HCT116 (cell line): ENCODE measurements at regions not wholly inside any gene's neighbourhood (a gene's known extent, or its start where the extent isn't known, plus 50 kb on each side); places are given as distances from the start of the nearest gene placed in this dataset.

ENCODE experiments used
- ATAC-seq: fragments of 200-7000 bp; cut with Tn5 transposase; 2 replicates; pipeline ENCODE4 v1.9.1; 2020; ENCODE audit warnings: mild to moderate bottlenecking, moderate library complexity
- BruUV-seq: library from RNA; stranded (reverse); fragments of 400-500 nt; replicated peaks from 2 replicates; lab custom pipeline; 2021; lab: Mats Ljungman, UMichigan
- CTCF ChIA-PET: fragments of 300-600 bp; sonication (Branson Sonifier 250); formaldehyde crosslinking; loops from one replicate; lab custom pipeline; 2021; ENCODE audit warnings: antibody characterized with exemption; lab: Charles Lee
- POLR2A ChIA-PET: fragments of 300-600, 350-600 bp; sonication (Branson Sonifier 250); formaldehyde crosslinking; loops from one replicate; lab custom pipeline; 2021; ENCODE audit warnings: antibody characterized with exemption; lab: Charles Lee
- RAD21 ChIA-PET, 2 experiments: fragments of 300-600 bp; sonication (Branson Sonifier 250); formaldehyde crosslinking; loops; one replicate each; lab custom pipeline; 2023; ENCODE audit warnings: low total read pairs in 2 of 2; ENCODE audit not compliant: uncharacterized antibody in 2 of 2, unreplicated experiment in 2 of 2, low non-redundant PET in 1 of 2; lab: Charles Lee
- DNase-seq: peaks from one replicate; pipeline ENCODE4 v3.0.0-alpha.2; 2010; ENCODE audit warnings: low read depth, low spot score
- H2AFZ ChIP-seq: fragments of 200-600 bp; shearing (Covaris generic), sonication (generic); 2 replicates; pipeline ENCODE4 v1.6.1; 2017; ENCODE audit warnings: low read depth, mixed run types, mixed read lengths, antibody characterized with exemption, low read length; ENCODE audit not compliant: poor library complexity, severe bottlenecking
- H3K27ac ChIP-seq: 2 replicates; pipeline ENCODE4 v1.5.1; 2012; ENCODE audit warnings: low read depth, low read length
- H3K27me3 ChIP-seq: fragments of 200-600 bp; sonication (generic); 2 replicates; pipeline ENCODE4 v1.6.1; 2016; ENCODE audit warnings: mixed run types, low read length, mixed read lengths; ENCODE audit not compliant: insufficient read depth
- H3K36me3 ChIP-seq, 2 experiments: fragments of 200-500 bp in 1 of 2; fragments of 200-600 bp in 1 of 2; sonication (Bioruptor generic) in 1 of 2; sonication (generic) in 1 of 2; 2 replicates each; pipeline versions ENCODE4 v1.5.1 to v1.6.1; 2014 to 2016; ENCODE audit warnings: low read length in 2 of 2, inconsistent platforms in 1 of 2, mixed read lengths in 1 of 2, mixed run types in 1 of 2; ENCODE audit not compliant: insufficient read depth in 2 of 2, control insufficient read depth in 1 of 2
- H3K4me1 ChIP-seq, 2 experiments: fragments of 200-600 bp in 1 of 2; sonication (generic) in 1 of 2; 2 replicates each; pipeline versions ENCODE4 v1.5.1 to v1.6.1; 2012 to 2017; ENCODE audit warnings: low read length in 2 of 2, inconsistent platforms in 1 of 2, mild to moderate bottlenecking in 1 of 2, mixed read lengths in 1 of 2, mixed run types in 1 of 2, moderate library complexity in 1 of 2; ENCODE audit not compliant: insufficient read depth in 2 of 2, control insufficient read depth in 1 of 2
- H3K4me2 ChIP-seq: fragments of 200-600 bp; sonication (generic); 2 replicates; pipeline ENCODE4 v1.6.1; 2017; ENCODE audit warnings: mixed run types, low read length, mixed read lengths
- H3K4me3 ChIP-seq, 2 experiments: fragments of 200-600 bp in 1 of 2; sonication (generic) in 1 of 2; replicated peaks in 1 of 2; 2 replicates each; pipeline ENCODE4 v1.5.1; 2011 to 2016; ENCODE audit warnings: low read length in 2 of 2, control low read depth in 1 of 2, low read depth in 1 of 2, mild to moderate bottlenecking in 1 of 2, mixed read lengths in 1 of 2, mixed run types in 1 of 2
- H3K79me2 ChIP-seq: fragments of 200-600 bp; sonication (generic); 2 replicates; pipeline ENCODE4 v1.6.1; 2017; ENCODE audit warnings: mild to moderate bottlenecking, mixed run types, low read length, moderate library complexity, mixed read lengths; ENCODE audit not compliant: insufficient read depth
- H3K9ac ChIP-seq: fragments of 200-600 bp; sonication (generic); 2 replicates; pipeline ENCODE4 v1.6.1; 2016; ENCODE audit warnings: low read length, mixed read lengths
- H3K9me2 ChIP-seq: fragments of 200-600 bp; sonication (generic), shearing (Covaris generic); 2 replicates; pipeline ENCODE4 v1.6.1; 2017; ENCODE audit warnings: mixed run types, mild to moderate bottlenecking, moderate library complexity; ENCODE audit not compliant: insufficient read depth
- H3K9me3 ChIP-seq, 2 experiments: fragments of 200-500 bp in 1 of 2; fragments of 200-600 bp in 1 of 2; sonication (Bioruptor generic) in 1 of 2; sonication (generic) in 1 of 2; 2 replicates each; pipeline ENCODE4 v1.6.1; 2014 to 2017; ENCODE audit warnings: low read length in 2 of 2, mixed read lengths in 2 of 2, inconsistent platforms in 1 of 2, low read depth in 1 of 2, mild to moderate bottlenecking in 1 of 2, mixed run types in 1 of 2, moderate library complexity in 1 of 2; ENCODE audit not compliant: control insufficient read depth in 1 of 2, insufficient read depth in 1 of 2
- H4K20me1 ChIP-seq: fragments of 200-600 bp; sonication (generic), shearing (Covaris generic); 2 replicates; pipeline ENCODE4 v1.6.1; 2017; ENCODE audit warnings: mixed run types, mild to moderate bottlenecking, moderate library complexity; ENCODE audit not compliant: insufficient read depth
- CBX3 ChIP-seq: IDR thresholded peaks from 2 replicates; pipeline ENCODE4 v1.6.1; 2012; ENCODE audit warnings: low read depth
- EGR1 ChIP-seq: IDR thresholded peaks from 2 replicates; pipeline ENCODE4 v1.6.1; 2012; ENCODE audit warnings: low read depth
- ELF1 ChIP-seq: IDR thresholded peaks from 2 replicates; pipeline ENCODE4 v1.6.1; 2012; ENCODE audit warnings: low read depth, borderline replicate concordance
- JUND ChIP-seq: IDR thresholded peaks from 2 replicates; pipeline ENCODE4 v1.6.1; 2012
- POLR2AphosphoS5 ChIP-seq: IDR thresholded peaks from 2 replicates; pipeline ENCODE4 v1.6.1; 2011; ENCODE audit warnings: mild to moderate bottlenecking, low read depth, low read length, moderate library complexity
- RAD21 ChIP-seq: IDR thresholded peaks from 2 replicates; pipeline ENCODE4 v1.6.1; 2012; ENCODE audit warnings: low read depth, mild to moderate bottlenecking
- SIN3A ChIP-seq: IDR thresholded peaks from 2 replicates; pipeline ENCODE4 v1.6.1; 2012; ENCODE audit warnings: low read depth
- SP1 ChIP-seq: IDR thresholded peaks from 2 replicates; pipeline ENCODE4 v1.6.1; 2012; ENCODE audit warnings: low read depth
- SRF ChIP-seq: IDR thresholded peaks from 2 replicates; pipeline ENCODE4 v1.6.1; 2012; ENCODE audit warnings: low read depth
- TCF7L2 ChIP-seq: IDR thresholded peaks from 2 replicates; pipeline ENCODE4 v1.7.0; 2011; ENCODE audit warnings: borderline replicate concordance, inconsistent platforms; ENCODE audit not compliant: insufficient read depth, insufficient read length; ENCODE audit errors: extremely low read depth
- YY1 ChIP-seq: IDR thresholded peaks from 2 replicates; pipeline ENCODE4 v1.6.1; 2011; ENCODE audit warnings: low read length, low read depth, moderate library complexity, mild to moderate bottlenecking; ENCODE audit not compliant: insufficient replicate concordance; ENCODE audit errors: extremely low read depth
- ZFX ChIP-seq: fragments of 450-650 bp; IDR thresholded peaks from 2 replicates; pipeline ENCODE4 v1.6.1; 2017
- ZNF274 ChIP-seq: fragments of 200-500 bp; sonication (Bioruptor generic); IDR thresholded peaks from 2 replicates; pipeline ENCODE4 v1.6.1; 2014; ENCODE audit warnings: mild to moderate bottlenecking, low read depth, low read length, inconsistent platforms
- intact Hi-C: fragments of 100-400 bp; cut with micrococcal nuclease; formaldehyde crosslinking; loops from 2 replicates; pipeline ENCODE4 v1.10.0; 2022
- TF ChIP-seq, protein P1 (sequence below): IDR thresholded peaks from 2 replicates; pipeline ENCODE4 v1.6.1; 2012
- TF ChIP-seq, protein P2 (sequence below): IDR thresholded peaks from 2 replicates; pipeline ENCODE4 v1.6.1; 2011; ENCODE audit warnings: mild to moderate bottlenecking, low read length, moderate library complexity; ENCODE audit not compliant: insufficient replicate concordance; ENCODE audit errors: extremely low read depth
- TF ChIP-seq, protein P3 (sequence below): IDR thresholded peaks from 2 replicates; pipeline ENCODE4 v1.6.1; 2012
- TF ChIP-seq, protein P4 (sequence below), 3 experiments: fragments of 200-600 bp in 1 of 3; sonication (generic) in 1 of 3; IDR thresholded peaks in 2 of 3; conservative IDR thresholded peaks in 1 of 3; 2 replicates each; pipeline ENCODE4 v1.5.1; 2012 to 2017; ENCODE audit warnings: low read depth in 2 of 3, low read length in 2 of 3, antibody characterized with exemption in 1 of 3, borderline replicate concordance in 1 of 3, control low read depth in 1 of 3, mild to moderate bottlenecking in 1 of 3, mixed read lengths in 1 of 3, mixed run types in 1 of 3, moderate library complexity in 1 of 3; ENCODE audit not compliant: insufficient read depth in 1 of 3

DNA sequence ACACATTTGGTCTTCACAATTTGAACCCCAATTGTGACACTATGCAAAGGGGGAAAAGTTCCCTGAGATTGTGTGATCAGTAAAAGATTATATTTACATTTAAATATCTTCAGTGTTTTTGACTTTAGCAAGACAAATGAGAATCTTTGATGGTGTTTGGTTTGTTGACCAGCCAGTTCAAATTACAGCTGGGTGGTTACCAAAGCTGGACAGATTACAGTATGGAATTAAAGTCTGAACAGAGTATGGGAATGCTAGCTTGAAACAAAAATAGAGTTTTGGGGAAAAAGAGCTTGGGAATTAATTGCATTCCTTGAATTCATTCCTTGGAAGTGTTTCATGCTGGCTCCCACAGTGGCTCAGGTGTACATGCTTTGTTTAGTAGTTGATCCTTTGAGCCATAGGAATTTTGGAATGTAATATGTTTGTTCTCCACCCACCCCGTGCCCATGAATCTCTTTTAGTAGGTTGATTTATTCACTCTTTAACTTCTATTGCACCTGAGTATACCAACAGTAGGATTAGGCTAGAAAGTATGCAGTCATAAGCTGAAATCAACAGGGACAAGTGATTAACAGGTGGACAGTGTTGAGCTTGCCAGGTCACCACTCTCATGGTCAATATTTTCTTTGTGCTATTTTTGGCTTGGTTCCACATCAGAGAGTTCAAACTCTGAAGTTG is 81.1 kb upstream of the HELT start:
- TF ChIP-seq SRF = no peak
- no peak for TF ChIP-seq JUND
- TF ChIP-seq, protein P1, sequence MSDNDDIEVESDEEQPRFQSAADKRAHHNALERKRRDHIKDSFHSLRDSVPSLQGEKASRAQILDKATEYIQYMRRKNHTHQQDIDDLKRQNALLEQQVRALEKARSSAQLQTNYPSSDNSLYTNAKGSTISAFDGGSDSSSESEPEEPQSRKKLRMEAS = no peak
- TF ChIP-seq, protein P2, sequence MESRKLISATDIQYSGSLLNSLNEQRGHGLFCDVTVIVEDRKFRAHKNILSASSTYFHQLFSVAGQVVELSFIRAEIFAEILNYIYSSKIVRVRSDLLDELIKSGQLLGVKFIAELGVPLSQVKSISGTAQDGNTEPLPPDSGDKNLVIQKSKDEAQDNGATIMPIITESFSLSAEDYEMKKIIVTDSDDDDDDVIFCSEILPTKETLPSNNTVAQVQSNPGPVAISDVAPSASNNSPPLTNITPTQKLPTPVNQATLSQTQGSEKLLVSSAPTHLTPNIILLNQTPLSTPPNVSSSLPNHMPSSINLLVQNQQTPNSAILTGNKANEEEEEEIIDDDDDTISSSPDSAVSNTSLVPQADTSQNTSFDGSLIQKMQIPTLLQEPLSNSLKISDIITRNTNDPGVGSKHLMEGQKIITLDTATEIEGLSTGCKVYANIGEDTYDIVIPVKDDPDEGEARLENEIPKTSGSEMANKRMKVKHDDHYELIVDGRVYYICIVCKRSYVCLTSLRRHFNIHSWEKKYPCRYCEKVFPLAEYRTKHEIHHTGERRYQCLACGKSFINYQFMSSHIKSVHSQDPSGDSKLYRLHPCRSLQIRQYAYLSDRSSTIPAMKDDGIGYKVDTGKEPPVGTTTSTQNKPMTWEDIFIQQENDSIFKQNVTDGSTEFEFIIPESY = no peak
- no peak for TF ChIP-seq EGR1
- TF ChIP-seq SIN3A = no peak
- TF ChIP-seq ZFX = no peak
- TF ChIP-seq, protein P3, sequence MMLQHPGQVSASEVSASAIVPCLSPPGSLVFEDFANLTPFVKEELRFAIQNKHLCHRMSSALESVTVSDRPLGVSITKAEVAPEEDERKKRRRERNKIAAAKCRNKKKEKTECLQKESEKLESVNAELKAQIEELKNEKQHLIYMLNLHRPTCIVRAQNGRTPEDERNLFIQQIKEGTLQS = no peak
- no peak for TF ChIP-seq YY1
- TF ChIP-seq ZNF274 = no peak
- TF ChIP-seq, protein P4, sequence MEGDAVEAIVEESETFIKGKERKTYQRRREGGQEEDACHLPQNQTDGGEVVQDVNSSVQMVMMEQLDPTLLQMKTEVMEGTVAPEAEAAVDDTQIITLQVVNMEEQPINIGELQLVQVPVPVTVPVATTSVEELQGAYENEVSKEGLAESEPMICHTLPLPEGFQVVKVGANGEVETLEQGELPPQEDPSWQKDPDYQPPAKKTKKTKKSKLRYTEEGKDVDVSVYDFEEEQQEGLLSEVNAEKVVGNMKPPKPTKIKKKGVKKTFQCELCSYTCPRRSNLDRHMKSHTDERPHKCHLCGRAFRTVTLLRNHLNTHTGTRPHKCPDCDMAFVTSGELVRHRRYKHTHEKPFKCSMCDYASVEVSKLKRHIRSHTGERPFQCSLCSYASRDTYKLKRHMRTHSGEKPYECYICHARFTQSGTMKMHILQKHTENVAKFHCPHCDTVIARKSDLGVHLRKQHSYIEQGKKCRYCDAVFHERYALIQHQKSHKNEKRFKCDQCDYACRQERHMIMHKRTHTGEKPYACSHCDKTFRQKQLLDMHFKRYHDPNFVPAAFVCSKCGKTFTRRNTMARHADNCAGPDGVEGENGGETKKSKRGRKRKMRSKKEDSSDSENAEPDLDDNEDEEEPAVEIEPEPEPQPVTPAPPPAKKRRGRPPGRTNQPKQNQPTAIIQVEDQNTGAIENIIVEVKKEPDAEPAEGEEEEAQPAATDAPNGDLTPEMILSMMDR (IDR thresholded peaks at IDR 0.05 in 2 of 3, conservative IDR thresholded peaks at IDR 0.05 in 1 of 3; ENCODE audit: borderline replicate concordance in 1 of 3, insufficient read depth in 1 of 3, low read depth in 2 of 3, low read length in 2 of 3) = no peak
- TF ChIP-seq POLR2AphosphoS5 = no peak
- TF ChIP-seq CBX3 = no peak
- no peak for TF ChIP-seq RAD21
- TF ChIP-seq ELF1 = no peak
- TF ChIP-seq SP1 = no peak
- TF ChIP-seq TCF7L2 = no peak
- TF ChIP-seq, all 23 proteins: peak for 0
- H3K4me3 ChIP-seq = no peak overlapping the region
- no peak overlapping the region for H2AFZ ChIP-seq
- H3K9me3 ChIP-seq = no peaks in the 10 kb centered on the region
- ATAC-seq (no peak), DNase-seq (no peak)
- ChIA-PET CTCF (no interaction called here), RAD21 (no interaction called here), POLR2A (no interaction called here)
- H3K27ac ChIP-seq = no peak overlapping the region
- no peaks in the 10 kb centered on the region for H3K27me3 ChIP-seq
- no TSS peak for BruUV-seq
- H3K4me2 ChIP-seq = no peak overlapping the region
- intact Hi-C loops = no loop called here
- H3K79me2 ChIP-seq = no peaks in the 10 kb centered on the region
- H3K9me2 ChIP-seq = no peaks in the 10 kb centered on the region
- H3K9ac ChIP-seq = no peak overlapping the region
- H3K4me1 ChIP-seq = no peaks in the 10 kb centered on the region
- H4K20me1 ChIP-seq = no peaks in the 10 kb centered on the region
- no peaks in the 10 kb centered on the region for H3K36me3 ChIP-seq
